Motor neuron (in vitro differentiated cells): ENCODE measurements at regions not wholly inside any gene's neighbourhood (a gene's known extent, or its start where the extent isn't known, plus 50 kb on each side); places are given as distances from the start of the nearest gene placed in this dataset.

Experiments
- ATAC-seq, 8 experiments: fragments of 200-7000 bp; cut with Tn5 transposase; replicated peaks in 6 of 8; 2 replicates each; pipeline ENCODE4 v1.8.0; 2021; ENCODE audit warnings: mild to moderate bottlenecking in 8 of 8, moderate library complexity in 8 of 8
- H3K27ac ChIP-seq, 2 donors: fragments of 250-450 bp; sonication (Bioruptor Pico); 2 replicates each; pipeline ENCODE4 v1.9.0; 2021; ENCODE audit warnings: antibody characterized with exemption in 2 of 2, mild to moderate bottlenecking in 2 of 2, moderate library complexity in 1 of 2
- H3K4me1 ChIP-seq, 2 donors: fragments of 250-450 bp; sonication (Bioruptor Pico); replicated peaks in 1 of 2; 2 replicates each; pipeline ENCODE4 v1.6.1; 2021; ENCODE audit warnings: antibody characterized with exemption in 2 of 2, mild to moderate bottlenecking in 2 of 2, moderate library complexity in 1 of 2
- H3K4me3 ChIP-seq, 5 donors: fragments of 250-450 bp; sonication (Bioruptor Pico); 2 replicates each; pipeline ENCODE4 v1.9.0; 2021; ENCODE audit warnings: antibody characterized with exemption in 5 of 5, mild to moderate bottlenecking in 5 of 5, moderate library complexity in 4 of 5
- WGBS, 10 experiments: fragments of 450-650 bp; shearing (Covaris generic); methylation state at CpG; one replicate each; pipeline ENCODE4 v1.0.0; 2022; 5-methylcytosine and 5-hydroxymethylcytosine counted together
- in situ Hi-C, 9 experiments: fragments of 400-800 bp; cut with MboI; loops; one replicate each; pipeline ENCODE4 v1.15.0; 2021; ENCODE audit warnings: low sequenced_read_pairs in 9 of 9, low pct_unique_long_range_greater_than_20kb in 2 of 9; ENCODE audit not compliant: unreplicated experiment in 9 of 9

- no peaks in the 10 kb centered on the region for H3K4me1 ChIP-seq
- in situ Hi-C loops, result no loop called here
- no peak overlapping the region for H3K4me3 ChIP-seq
- no peak overlapping the region for H3K27ac ChIP-seq
- 56 to 100% (median 87%) methylated on average over 1 to 3 of the region's 3 CpGs; no CpG with 5 or more reads in 1 of the 10 experiments for WGBS, 10 experiments
- ATAC-seq, result peak in 2 of 8 experiments; percentile 59 to 61
These were observed 170.0 kb upstream of the ARID2 start for GRCh38 chr12:45559537-45559936.

- Histone ChIP-seq H3K4me3 (no peak overlapping the region), H3K4me1 (no peaks in the 10 kb centered on the region), H3K27ac (no peak overlapping the region)
- WGBS, 10 experiments, result 59 to 97% (median 89%) methylated on average over 1 to 4 of the region's 4 CpGs
- ATAC-seq, result no peak
- in situ Hi-C loops, result no loop called here
These were observed 168.8 kb upstream of the ARID2 start for GRCh38 chr12:45560689-45561088.

GRCh38 chr12:45561488-45561887, 168.0 kb upstream of the ARID2 start:
- 67 to 100% (median 80%) methylated on average over 1 to 3 of the region's 4 CpGs; no CpG with 5 or more reads in 4 of the 10 experiments for WGBS, 10 experiments

GRCh38 chr12:45565590-45565989, 163.9 kb upstream of the ARID2 start:
- H3K27ac ChIP-seq, result no peak overlapping the region
- no peaks in the 10 kb centered on the region for H3K4me1 ChIP-seq
- ATAC-seq, result no peak
- in situ Hi-C loops, result no loop called here
- no peak overlapping the region for H3K4me3 ChIP-seq

More at GRCh38 chr12:45561488-45561887, 168.0 kb upstream of the ARID2 start:
- Histone ChIP-seq H3K27ac (no peak overlapping the region), H3K4me1 (no peaks in the 10 kb centered on the region), H3K4me3 (no peak overlapping the region)
- in situ Hi-C loops, result no loop called here
- ATAC-seq, result no peak

- no peak for ATAC-seq
- WGBS, 10 experiments, result 75 to 90% (median 86%) methylated on average over 2 of the region's 2 CpGs; no CpG with 5 or more reads in 7 of the 10 experiments
These were observed 163.2 kb upstream of the ARID2 start for GRCh38 chr12:45566257-45566656.

GRCh38 chr12:45568808-45569207, 160.7 kb upstream of the ARID2 start:
- no peak for ATAC-seq
- in situ Hi-C loops, result no loop called here
- 24 to 100% (median 78%) methylated on average over 1 to 4 of the region's 4 CpGs; no CpG with 5 or more reads in 1 of the 10 experiments for WGBS, 10 experiments

More at GRCh38 chr12:45566257-45566656, 163.2 kb upstream of the ARID2 start:
- Histone ChIP-seq H3K4me1 (no peaks in the 10 kb centered on the region), H3K4me3 (no peak overlapping the region), H3K27ac (no peak overlapping the region)
- in situ Hi-C loops, result no loop called here

DNA sequence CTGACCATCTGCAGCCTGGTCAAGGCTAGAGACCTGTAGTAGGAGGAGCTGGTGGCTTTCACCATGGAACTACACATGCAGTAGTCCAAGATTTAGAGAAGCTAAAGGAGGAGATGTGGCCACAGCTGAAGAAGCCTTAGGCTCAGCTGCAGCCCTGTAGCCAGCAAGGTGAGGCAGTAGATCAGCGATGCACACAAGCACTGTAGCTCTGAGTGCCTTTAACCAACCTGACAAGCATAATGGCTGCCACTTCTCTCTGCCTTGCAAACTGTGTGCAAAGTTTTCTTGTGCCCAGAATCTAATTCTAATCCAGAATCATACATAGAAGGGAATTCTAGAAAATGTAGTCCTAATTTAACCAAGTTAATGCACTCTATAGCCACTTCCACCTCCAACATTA, 159.0 kb upstream of the ARID2 start:
- in situ Hi-C loops, result no loop called here
- Histone ChIP-seq H3K27ac (no peak overlapping the region), H3K4me1 (no peaks in the 10 kb centered on the region), H3K4me3 (no peak overlapping the region)
- ATAC-seq, result no peak
- WGBS, 10 experiments, result no CpG with 5 or more reads among the region's 1 CpG

More at GRCh38 chr12:45568808-45569207, 160.7 kb upstream of the ARID2 start:
- Histone ChIP-seq H3K4me3 (no peak overlapping the region), H3K27ac (no peak overlapping the region), H3K4me1 (no peaks in the 10 kb centered on the region)

DNA sequence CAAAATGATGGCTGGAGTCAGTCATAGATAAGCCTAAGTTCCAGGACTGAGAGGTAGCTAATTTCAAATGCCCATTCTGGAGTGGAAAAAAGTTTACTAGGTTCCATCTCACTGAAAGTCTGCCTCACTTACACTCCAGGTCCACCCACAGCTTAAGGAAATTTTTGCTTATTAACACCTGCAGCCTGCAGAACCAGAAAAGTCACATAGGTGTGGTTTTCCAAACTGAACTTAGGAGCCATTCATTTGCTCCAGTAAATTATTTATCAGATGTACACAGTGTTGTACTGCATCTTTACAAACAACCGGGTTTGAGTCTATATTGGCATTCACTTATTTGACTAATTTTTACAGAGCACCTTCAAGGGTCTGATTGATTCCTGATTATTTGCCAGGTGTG, 157.4 kb upstream of the ARID2 start:
- in situ Hi-C loops, result no loop called here
- Histone ChIP-seq H3K4me3 (no peak overlapping the region), H3K27ac (no peak overlapping the region), H3K4me1 (no peaks in the 10 kb centered on the region)
- no peak for ATAC-seq
- WGBS, 10 experiments, result 71 to 100% (median 100%) methylated on average over 1 of the region's 1 CpG; no CpG with 5 or more reads in 4 of the 10 experiments

DNA sequence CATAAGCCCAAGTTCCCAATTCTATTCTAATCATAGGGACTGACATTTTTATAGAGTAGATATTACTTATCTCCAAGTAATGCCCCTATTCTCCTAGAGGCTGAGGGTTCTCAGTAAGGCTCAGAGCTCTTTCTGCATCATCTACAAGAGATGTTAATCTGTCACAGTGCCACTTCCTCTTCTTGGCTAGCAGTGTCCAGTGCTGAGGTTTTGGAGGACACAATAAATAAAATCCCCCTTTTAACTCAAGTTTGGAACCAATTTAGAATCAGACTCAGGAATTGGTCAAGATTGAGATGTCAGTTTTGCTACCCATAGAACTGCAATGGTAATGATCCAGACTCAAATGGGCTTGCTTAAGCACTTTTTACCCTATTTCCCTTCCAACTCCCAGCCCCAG, 154.1 kb upstream of the ARID2 start:
- in situ Hi-C loops, result no loop called here

DNA sequence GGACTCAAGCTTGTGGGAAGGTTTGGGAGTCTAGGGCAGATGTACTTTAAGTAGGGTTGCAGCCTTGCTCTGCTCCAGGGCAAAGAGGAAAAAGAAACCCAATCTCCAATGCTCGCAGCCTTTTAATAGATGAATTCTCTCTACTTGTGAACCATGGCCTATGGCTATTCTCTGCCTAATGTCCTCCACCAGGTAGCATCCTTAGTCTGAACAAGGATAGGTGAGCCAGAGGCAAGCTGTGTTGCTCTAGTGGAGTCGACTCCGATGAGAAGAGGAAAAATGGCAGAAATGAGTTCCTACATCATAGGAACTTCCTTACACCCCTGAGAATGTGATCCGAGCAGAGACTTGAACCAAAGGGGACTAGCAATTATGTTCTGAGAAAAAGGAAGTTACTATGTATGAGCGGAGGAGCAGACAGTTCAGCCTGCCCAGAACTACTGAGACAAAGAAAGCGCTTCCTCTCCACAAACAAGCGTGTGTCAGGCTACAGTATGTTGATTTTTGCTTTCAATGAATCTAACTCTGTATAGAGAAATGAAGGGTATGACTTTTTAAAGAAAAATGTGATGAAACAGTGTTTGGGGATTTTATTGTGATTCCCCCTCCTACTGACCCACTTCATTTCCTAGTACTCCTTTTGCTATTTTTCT, 153.6 kb upstream of the ARID2 start:
- Histone ChIP-seq H3K4me1 (no peaks in the 10 kb centered on the region), H3K4me3 (no peak overlapping the region), H3K27ac (no peak overlapping the region)
- in situ Hi-C loops, result no loop called here
- ATAC-seq, result no peak
- 40 to 100% (median 70%) methylated on average over 1 to 6 of the region's 7 CpGs; no CpG with 5 or more reads in 2 of the 10 experiments for WGBS, 10 experiments

More for the DNA sequence above, 154.1 kb upstream of the ARID2 start:
- Histone ChIP-seq H3K4me3 (no peak overlapping the region), H3K27ac (no peak overlapping the region), H3K4me1 (no peaks in the 10 kb centered on the region)
- no peak for ATAC-seq

- no peak overlapping the region for H3K27ac ChIP-seq
- in situ Hi-C loops, result no loop called here
- no peaks in the 10 kb centered on the region for H3K4me1 ChIP-seq
- no peak overlapping the region for H3K4me3 ChIP-seq
- peak in 1 of 8 experiments; percentile 34 for ATAC-seq
- 25 to 100% (median 90%) methylated on average over 1 to 3 of the region's 3 CpGs; no CpG with 5 or more reads in 3 of the 10 experiments for WGBS, 10 experiments
These were observed 151.6 kb upstream of the ARID2 start for GRCh38 chr12:45577844-45578399.

- no peak overlapping the region for H3K27ac ChIP-seq
- ATAC-seq, result no peak
- WGBS, 10 experiments, result 0 to 100% (median 67%) methylated on average over 1 to 2 of the region's 2 CpGs; no CpG with 5 or more reads in 1 of the 10 experiments
- H3K4me1 ChIP-seq, result peaks cover 0 to 7% of the 10 kb centered on the region in 2 donors
- no peak overlapping the region for H3K4me3 ChIP-seq
- in situ Hi-C loops, result no loop called here
These were observed 149.0 kb upstream of the ARID2 start for GRCh38 chr12:45580356-45580969.

- in situ Hi-C loops, result no loop called here
- H3K4me3 ChIP-seq, result no peak overlapping the region
- 63 to 88% (median 73%) methylated on average over 1 of the region's 1 CpG; no CpG with 5 or more reads in 4 of the 10 experiments for WGBS, 10 experiments
- peaks cover 0 to 7% of the 10 kb centered on the region in 2 donors for H3K4me1 ChIP-seq
- no peak for ATAC-seq
- no peak overlapping the region for H3K27ac ChIP-seq
These were observed 148.4 kb upstream of the ARID2 start for GRCh38 chr12:45581112-45581511.
